Amygdala (tissue), 56 donors: ENCODE measurements at regions not wholly inside any gene's neighbourhood (a gene's known extent, or its start where the extent isn't known, plus 50 kb on each side); places are given as distances from the start of the nearest gene placed in this dataset.

Source experiments
- DNase-seq, 56 donors: peaks; one replicate each; lab custom pipeline; 2025; lab: John Stamatoyannopoulos, UW

GRCh38 chr7:41035794-41036193 lies 667.1 kb downstream of the INHBA start:
- no peak for DNase-seq

DNA sequence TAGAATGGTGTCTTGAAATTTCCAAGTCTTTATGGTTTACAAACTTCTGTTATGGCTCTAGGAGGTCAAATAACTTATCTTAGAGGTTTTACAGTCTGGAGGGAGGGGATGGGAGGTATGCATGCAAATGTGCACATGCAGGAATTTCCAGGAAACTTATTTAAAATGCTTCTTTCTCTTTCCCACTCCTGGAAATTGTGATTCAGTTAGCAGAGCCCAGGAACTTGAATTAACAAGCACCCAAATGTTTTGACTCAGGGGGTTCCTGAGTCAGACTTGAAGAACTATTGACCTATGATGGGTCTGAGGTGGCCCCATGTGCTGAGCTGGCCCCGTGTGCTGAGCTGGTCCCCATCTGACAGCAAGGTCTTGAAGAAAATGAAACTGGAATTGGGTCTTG lies 669.4 kb downstream of the INHBA start:
- DNase-seq: no peak

- no peak for DNase-seq
Measured at GRCh38 chr7:41030673-41031072, 672.2 kb downstream of the INHBA start.

DNA sequence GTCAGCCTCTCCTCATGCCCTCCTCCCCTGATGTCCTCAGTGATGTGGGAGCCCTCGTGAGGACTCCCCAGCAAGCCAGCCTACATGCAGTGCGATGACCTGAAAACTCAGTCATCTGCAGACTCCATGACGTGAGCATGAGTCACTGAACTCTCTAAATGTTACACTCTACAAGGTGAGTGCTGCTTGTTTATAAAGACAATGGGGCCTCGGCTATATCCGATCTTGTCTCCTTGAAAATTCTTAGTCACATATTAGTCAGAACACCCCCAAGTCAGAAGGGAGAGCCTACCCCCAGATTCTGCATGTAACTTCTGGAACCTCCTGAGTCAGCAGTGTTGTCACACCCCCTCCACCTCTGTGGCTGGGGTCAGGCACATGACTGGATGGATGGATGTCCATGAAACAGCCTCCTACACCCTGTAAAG lies 673.8 kb downstream of the INHBA start:
- DNase-seq: no peak

DNA sequence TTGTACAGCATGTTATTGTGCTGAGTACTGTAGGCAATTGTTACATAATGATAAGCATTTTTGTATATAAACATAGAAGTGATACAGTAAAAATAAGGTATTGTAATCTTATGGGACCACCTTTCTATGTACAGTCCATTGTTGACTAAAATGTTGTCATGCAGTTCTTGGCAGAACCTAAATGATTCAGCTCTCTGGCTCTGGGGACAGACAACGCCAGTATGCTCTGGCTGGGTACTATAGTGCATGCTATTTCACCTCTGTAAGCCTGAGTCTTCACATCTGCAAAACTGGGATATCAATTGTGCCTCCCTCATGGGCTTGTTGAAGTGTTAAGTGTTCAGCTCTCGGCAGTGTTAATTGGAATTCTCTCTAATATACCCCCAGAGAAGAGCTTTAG lies 674.3 kb downstream of the INHBA start:
- DNase-seq: no peak

DNA sequence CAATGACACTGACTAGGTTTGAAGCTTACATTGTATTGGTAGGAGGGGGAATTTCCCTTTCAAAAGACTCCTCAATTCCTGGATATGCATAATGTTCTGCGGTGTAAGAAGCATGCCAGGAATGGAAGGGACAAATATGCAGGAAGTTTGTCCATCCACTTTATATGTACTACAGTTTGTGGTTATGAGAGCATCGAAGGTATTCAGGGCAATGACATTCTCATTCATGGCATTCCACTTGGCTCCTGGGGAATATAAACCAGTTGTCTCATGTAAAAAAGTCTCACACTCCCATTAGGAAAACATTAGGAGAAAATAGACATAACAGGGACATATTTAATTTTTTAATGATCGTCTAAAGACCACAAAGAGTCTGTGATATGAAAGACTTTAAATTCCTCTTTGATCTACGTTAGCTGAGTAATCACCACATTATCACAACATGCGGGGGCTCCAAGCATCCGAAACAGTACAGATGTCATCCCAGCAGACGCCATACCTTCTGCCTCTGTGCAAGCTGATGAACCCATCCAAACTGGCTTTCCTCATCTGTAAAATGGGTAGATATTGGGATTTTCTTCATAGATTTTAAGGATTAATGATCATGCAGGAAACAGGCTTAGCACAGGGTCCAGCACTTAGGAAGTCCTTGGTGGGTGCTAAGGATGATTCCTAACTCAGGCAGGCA lies 675.3 kb downstream of the INHBA start:
- no peak for DNase-seq

DNA sequence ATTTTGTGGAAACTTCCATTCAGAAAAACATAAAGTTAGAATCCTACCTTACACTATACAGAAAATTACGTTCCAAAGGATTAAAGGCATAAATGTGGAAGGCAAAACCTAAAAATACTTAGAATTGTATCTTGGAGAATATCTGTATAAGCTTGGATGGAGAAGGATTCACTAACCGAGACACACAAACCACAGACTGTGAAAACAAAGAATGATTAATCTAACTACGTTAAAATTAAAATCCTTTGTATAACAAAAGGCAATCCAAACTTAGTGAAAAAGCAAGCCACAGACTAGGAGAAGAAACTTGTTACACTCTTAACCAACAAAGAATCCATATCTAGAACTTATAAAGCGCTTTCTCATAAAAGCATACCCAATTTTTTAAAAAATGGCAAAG lies 678.8 kb downstream of the INHBA start:
- no peak for DNase-seq

- no peak for DNase-seq
Measured at GRCh38 chr7:41020056-41020455, 682.8 kb downstream of the INHBA start.

DNA sequence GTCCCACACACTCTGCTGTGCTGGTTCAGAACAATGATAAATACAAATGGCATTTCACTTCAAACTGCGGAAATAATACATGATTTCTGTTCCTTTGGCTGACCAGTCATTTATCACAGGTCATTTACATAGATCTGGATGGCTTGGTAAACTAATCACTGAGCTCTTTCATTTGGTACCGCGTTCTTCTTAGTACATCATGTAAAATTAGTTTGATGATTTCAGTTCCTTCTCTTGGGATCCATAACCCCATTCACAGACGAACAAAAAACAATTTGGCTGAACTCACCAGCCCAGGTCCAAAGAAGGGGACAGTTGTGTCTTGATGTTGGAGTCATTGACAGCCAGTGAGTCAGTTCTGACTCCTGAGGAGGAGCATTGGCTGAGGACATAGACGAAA lies 689.8 kb downstream of the INHBA start:
- DNase-seq: no peak

- no peak for DNase-seq
Measured at GRCh38 chr7:41012041-41012440, 690.8 kb downstream of the INHBA start.

DNA sequence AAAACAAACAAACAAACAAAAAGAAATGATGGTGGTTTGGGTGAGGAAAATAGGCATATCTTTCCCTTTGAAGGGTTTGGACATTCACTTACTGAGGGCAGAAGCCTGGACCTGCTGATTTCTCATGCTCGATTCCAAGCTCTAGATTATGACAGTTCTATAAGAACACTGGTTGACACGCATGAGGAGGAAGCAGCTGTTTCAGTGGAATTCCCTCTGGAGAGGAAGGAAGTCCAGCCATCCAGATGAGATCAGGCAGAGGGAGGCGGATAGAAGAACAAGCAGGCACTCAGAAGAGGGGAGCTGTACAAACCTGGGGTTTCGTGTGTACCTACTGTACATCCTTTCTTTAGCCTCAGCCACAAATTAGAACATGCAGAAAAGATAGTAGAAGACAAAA lies 691.9 kb downstream of the INHBA start:
- DNase-seq: no peak

DNA sequence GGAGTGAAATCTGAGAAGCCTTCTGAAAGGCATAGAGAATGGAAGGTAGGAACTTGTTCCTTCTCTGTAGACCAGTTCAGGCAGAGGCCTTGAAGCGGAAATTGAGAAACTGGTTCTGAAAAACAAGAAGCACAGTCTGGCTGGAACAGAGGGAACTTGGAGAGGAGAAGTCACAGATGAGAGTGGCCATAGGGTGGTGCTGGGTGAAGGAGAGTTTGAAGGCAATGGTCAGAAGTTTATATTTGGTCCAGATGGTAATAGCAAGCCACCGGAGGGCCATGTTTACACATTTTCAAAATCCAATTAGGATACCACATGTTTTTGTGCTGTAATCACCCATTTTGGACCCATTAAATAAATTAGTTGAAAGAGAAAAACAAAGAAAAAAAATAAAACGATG lies 692.5 kb downstream of the INHBA start:
- peak in 6 of 56 donors; percentile 3 to 25 (median 10) for DNase-seq

DNA sequence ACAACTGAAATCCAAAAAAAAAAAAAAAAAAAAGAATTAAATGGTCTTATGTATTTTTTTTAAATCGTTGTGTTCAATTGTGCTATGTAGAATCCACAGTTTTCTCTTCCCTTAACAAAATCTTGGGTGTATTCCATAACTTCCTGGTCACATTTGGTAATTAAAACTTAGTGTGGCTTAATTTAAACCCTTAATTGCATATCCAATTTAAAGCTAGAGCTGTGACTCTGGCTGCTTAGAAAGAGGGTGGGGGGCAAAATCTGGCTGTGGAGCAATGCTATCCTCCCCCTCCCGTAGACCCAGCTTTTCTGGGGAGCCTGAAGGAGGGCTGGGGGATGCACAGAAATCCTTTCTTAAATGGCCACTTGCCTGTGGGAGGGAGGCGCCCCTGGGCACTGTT lies 695.1 kb downstream of the INHBA start:
- DNase-seq: no peak

GRCh38 chr7:41007351-41007751 lies 695.5 kb downstream of the INHBA start:
- DNase-seq: no peak

GRCh38 chr7:41006306-41006995 lies 696.4 kb downstream of the INHBA start:
- no peak for DNase-seq

DNA sequence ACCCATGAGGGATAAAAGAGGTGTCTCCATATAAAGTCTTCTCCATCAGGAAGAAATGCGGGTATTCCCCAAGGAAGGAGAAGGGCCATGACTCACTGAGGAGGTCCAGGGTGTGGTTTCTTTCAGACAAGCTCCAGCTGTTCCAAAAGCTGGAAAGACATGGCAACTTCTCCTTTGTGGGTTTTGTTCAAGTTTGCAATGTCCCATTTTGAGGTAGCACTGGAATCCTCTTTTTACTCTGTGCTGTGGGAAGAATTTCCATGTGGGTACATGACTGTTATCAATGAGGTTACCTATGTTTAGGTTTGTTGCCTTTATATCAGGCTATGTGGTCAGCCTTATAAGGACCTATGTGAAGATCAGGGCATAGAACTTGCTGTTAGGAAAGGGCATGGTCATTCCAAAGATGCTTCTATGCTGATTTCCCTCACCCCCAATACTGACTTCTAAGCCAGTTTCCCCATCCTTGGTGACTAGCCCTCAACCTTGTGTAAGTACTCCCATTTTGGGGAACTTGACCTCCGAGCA lies 697.5 kb downstream of the INHBA start:
- no peak for DNase-seq

DNA sequence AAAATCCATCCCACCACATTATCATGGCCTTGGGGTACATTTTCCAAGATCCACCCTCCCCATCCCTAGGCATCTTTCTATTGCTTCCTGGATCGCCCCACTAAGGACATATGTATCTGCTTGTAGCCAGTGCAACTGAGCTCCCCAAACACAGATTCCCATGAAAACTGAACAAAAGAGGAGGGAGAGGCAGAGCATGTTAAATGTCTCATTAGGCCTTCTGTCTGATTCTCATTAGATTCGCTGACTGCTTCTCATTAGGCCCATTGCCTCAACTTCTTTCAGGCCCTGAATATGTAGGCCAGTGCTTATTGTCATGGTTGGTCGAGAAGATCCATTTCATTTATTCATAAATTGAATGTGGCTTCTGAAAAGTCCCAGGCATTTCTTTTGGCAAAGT lies 698.9 kb downstream of the INHBA start:
- no peak for DNase-seq

- DNase-seq: no peak
Measured at GRCh38 chr7:41003611-41003940, 699.3 kb downstream of the INHBA start.

GRCh38 chr7:41002741-41003610 lies 699.9 kb downstream of the INHBA start:
- DNase-seq: peak in 11 of 56 donors; percentile 0 to 42 (median 4)

DNA sequence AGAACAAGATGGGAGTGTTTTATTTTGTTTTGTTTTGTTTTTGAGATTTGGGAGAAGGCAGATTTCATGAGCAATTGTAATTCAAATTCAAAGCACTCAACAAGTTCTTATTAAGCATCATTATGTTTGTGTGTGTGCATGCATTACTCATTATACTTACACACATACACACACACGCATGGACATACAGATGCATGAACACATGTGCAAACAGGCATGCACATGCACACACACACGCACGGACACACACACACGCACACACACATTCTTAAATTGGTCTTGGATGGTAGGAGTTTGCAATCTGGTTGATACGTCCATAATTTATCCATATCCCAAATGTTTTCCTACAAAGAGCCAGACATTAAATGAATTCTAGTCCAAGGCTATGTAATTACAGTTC lies 702.8 kb downstream of the INHBA start:
- no peak for DNase-seq

DNA sequence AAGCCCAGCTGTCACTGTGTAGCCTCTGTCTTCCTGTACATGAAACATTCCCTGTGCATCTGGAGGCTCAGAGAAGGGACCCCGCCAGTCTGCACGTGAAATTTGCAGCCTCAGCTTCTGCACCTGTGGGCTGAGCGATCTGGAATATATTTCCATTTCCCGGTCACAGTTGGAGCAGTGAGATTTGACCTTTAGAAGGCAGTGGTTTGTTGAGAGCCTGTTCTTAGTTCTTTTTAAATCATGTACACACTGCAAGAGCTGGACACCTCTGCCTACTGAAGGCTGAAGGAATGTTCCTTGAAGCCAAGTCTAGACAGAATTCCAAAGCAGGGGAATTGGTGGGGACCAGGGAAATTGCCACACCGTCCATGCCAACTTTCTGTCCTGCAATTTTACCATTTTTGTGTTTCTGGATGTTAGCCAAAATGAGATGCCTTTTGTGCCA lies 706.6 kb downstream of the INHBA start:
- DNase-seq: no peak
